Skeletal muscle satellite cell (primary cell): ENCODE measurements at regions not wholly inside any gene's neighbourhood (a gene's known extent, or its start where the extent isn't known, plus 50 kb on each side); places are given as distances from the start of the nearest gene placed in this dataset.

Experiments
- H3K27me3 ChIP-seq: 2 replicates; pipeline ENCODE4 v1.7.0; 2013; ENCODE audit warnings: low read length; ENCODE audit not compliant: control insufficient read depth, insufficient read depth
- H3K36me3 ChIP-seq: 2 replicates; pipeline ENCODE4 v1.7.0; 2013; ENCODE audit warnings: mild to moderate bottlenecking, control low read depth, low read length; ENCODE audit not compliant: insufficient read depth
- H3K4me1 ChIP-seq: 2 replicates; pipeline ENCODE4 v1.7.0; 2013; ENCODE audit warnings: low read length; ENCODE audit not compliant: control insufficient read depth, insufficient read depth
- H3K4me2 ChIP-seq: 2 replicates; pipeline ENCODE4 v1.7.0; 2013; ENCODE audit warnings: mild to moderate bottlenecking, low read length
- H3K4me3 ChIP-seq: 2 replicates; pipeline ENCODE4 v1.7.0; 2013; ENCODE audit warnings: low read length
- H3K9ac ChIP-seq: 2 replicates; pipeline ENCODE4 v1.7.0; 2013; ENCODE audit warnings: mild to moderate bottlenecking, low read depth, low read length, moderate library complexity
- H3K9me3 ChIP-seq: replicated peaks from 2 replicates; pipeline ENCODE4 v1.7.0; 2013; ENCODE audit warnings: mild to moderate bottlenecking, control low read depth, low read length

DNA sequence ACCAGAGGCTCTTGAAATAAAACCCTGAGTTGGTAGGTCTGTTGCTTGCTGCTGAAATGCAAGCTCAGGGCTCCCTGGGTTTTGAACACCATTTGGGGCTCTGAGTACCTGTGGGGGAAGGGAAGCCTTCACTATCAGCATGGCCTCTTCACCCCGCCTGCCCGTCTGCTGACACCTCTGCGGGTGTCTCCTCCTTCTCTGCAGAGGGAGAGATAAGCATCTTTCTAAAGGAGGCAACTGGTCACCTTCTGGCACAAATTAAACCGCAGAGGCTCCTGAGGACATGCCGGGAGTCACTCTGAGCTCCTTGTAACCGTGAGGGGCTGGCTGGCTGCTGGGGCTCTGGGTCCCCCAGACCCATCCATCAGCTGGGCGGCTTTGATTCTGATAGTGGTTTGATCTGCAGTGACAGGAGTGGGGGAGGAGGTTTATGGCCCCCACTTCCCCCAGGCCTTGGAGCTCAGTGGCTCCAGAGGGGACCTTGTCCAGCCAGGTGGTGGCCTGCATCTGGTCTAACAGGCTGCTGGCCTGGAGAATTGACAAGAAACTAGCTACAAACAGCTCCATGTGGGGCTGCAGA is 123.5 kb downstream of the IRF8 start:
- H3K27me3 ChIP-seq: no peaks in the 10 kb centered on the region
- H3K4me2 ChIP-seq: no peak overlapping the region
- H3K9me3 ChIP-seq: no peaks in the 10 kb centered on the region
- H3K36me3 ChIP-seq: no peaks in the 10 kb centered on the region
- H3K9ac ChIP-seq: no peak overlapping the region
- H3K4me3 ChIP-seq: no peak overlapping the region
- no peaks in the 10 kb centered on the region for H3K4me1 ChIP-seq

DNA sequence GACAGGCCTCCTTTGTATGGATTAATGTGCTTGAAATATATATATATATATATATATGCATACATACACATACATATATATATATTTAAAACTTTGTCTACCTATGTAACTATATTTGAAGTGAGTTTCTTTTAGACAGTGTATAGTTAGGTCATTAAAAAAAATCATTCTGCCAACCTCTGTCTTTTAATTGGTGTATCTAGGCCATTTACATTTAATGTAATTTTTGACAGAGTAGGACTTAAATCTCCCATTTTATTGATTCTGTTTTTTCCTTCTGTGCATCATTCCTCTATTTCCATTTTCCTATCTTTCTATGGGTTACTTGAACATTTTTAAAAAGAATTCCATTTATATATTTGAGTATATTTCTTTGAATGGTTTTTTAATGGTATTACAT is 125.2 kb downstream of the IRF8 start:
- no peaks in the 10 kb centered on the region for H3K27me3 ChIP-seq
- no peaks in the 10 kb centered on the region for H3K9me3 ChIP-seq
- H3K36me3 ChIP-seq: no peaks in the 10 kb centered on the region
- no peak overlapping the region for H3K4me2 ChIP-seq
- H3K4me1 ChIP-seq: no peaks in the 10 kb centered on the region
- no peak overlapping the region for H3K9ac ChIP-seq
- H3K4me3 ChIP-seq: no peak overlapping the region

DNA sequence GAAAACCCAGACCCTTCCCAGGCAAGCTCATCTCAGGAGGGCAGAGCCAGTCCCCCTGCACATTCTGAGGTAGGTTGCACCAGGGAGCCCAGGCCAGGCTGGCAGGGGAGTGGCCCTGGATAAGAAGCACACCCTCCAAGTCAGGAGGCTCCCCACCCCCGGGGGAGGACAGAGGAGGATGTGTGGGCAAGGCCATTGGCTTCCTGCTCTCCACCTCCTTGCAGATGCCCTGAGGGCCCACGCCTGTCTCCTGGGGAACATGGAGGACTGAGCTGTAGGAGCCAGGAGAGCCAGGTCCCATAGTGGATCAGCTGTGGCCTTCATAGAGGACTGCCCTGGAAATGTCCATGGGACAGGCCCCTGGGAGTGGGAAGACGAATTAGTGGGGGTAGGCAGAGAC is 126.7 kb downstream of the IRF8 start:
- H3K4me2 ChIP-seq: no peak overlapping the region
- no peak overlapping the region for H3K9ac ChIP-seq
- H3K4me1 ChIP-seq: no peaks in the 10 kb centered on the region
- no peak overlapping the region for H3K4me3 ChIP-seq
- H3K9me3 ChIP-seq: no peaks in the 10 kb centered on the region
- no peaks in the 10 kb centered on the region for H3K27me3 ChIP-seq
- no peaks in the 10 kb centered on the region for H3K36me3 ChIP-seq

DNA sequence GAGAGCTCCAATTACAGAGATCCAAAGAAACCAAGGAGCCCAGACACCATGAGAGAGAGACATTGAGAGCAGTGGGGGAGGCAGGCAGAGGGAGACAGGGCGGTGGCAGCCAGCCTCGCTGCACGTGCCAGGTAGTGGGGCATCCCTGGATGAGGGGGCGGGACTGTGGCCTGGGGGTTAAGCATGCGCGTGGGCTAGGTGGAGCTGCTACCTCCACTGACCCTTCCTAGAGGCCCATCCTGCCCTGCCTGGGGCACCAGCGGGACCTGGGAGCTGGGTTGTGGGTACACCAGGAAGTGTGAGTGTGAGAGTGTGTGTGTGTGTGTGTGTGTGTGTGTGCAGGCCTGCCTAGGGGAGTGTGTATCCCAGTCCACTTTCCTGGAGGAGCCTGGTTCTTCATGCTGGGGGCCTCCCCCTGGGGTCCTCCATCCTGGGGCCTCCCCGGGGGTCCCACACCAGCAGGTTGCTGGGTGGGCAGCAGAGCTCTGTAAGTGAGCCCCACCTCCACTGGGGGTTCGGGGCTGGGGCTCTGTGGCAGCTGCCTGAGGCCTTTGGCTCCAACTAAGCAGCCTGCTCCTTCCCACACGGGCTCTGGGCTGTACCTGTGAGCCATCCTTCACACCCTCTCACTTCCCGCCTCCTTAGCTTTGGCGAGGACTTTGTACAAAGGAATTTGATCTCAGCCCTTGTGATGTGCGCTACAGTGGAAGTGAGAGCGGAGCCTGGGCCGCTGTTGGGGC is 127.4 kb downstream of the IRF8 start:
- H3K4me2 ChIP-seq: no peak overlapping the region
- no peak overlapping the region for H3K4me3 ChIP-seq
- no peaks in the 10 kb centered on the region for H3K27me3 ChIP-seq
- no peaks in the 10 kb centered on the region for H3K4me1 ChIP-seq
- no peaks in the 10 kb centered on the region for H3K9me3 ChIP-seq
- H3K9ac ChIP-seq: no peak overlapping the region
- no peaks in the 10 kb centered on the region for H3K36me3 ChIP-seq

DNA sequence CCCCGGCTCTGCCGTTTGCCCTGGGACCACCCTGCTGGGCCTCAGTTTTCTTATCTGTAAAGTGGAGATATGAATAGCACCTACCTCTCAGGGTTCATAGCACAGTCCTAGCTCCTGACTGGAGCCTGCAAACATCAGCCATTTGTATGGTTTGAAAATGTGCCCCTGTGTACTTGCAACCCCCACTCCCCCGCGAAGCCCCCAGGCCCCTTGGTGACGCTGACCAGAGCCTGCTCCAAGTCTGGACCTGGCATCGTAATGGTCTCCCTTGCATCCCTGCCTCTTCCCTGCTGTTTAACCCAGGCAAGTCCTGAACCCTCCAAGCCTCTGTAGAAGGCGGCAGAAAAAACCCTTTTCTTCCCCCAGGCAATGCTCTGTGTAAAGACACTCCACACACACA is 128.0 kb downstream of the IRF8 start:
- Histone ChIP-seq H3K4me3 (no peak overlapping the region), H3K4me2 (no peak overlapping the region), H3K9me3 (no peaks in the 10 kb centered on the region), H3K9ac (no peak overlapping the region), H3K4me1 (no peaks in the 10 kb centered on the region), H3K36me3 (no peaks in the 10 kb centered on the region), H3K27me3 (no peaks in the 10 kb centered on the region)

DNA sequence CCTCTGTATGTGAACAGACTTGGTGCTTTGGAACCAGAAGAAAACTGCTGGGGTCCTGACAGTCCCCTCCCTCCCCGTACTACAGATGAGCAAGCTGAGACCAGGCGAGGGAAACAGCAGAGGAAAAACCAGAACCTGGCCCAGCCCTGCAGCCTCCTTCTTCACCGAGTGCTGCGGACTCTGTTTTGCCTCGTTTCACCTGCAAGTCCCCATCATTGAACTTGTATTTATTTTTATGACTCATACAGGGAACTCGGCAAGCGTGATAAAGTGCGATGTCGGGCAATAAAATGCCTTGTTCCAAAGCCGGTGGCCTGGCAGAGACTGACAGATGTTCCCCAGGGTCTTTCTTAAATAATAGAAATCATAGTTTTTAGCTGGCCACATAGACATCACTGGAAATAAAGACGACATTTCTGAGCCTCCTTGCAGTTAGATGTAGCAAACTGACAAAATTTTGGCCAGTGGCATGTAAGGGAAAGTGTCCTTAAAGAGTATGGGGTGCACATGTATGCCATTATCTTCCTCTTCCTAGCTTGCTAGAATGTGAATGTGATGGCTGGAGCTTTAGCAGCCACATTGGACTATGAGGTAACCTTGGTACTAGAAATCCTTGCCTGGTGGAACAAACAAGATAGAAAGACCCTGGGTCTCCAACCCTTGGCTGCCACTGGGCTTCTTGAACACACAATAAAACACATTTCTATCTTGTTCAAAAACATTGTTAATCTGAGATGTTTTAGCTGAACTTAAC is 128.6 kb downstream of the IRF8 start:
- no peaks in the 10 kb centered on the region for H3K27me3 ChIP-seq
- H3K36me3 ChIP-seq: no peaks in the 10 kb centered on the region
- H3K9me3 ChIP-seq: no peaks in the 10 kb centered on the region
- no peak overlapping the region for H3K9ac ChIP-seq
- no peak overlapping the region for H3K4me2 ChIP-seq
- no peaks in the 10 kb centered on the region for H3K4me1 ChIP-seq
- no peak overlapping the region for H3K4me3 ChIP-seq

DNA sequence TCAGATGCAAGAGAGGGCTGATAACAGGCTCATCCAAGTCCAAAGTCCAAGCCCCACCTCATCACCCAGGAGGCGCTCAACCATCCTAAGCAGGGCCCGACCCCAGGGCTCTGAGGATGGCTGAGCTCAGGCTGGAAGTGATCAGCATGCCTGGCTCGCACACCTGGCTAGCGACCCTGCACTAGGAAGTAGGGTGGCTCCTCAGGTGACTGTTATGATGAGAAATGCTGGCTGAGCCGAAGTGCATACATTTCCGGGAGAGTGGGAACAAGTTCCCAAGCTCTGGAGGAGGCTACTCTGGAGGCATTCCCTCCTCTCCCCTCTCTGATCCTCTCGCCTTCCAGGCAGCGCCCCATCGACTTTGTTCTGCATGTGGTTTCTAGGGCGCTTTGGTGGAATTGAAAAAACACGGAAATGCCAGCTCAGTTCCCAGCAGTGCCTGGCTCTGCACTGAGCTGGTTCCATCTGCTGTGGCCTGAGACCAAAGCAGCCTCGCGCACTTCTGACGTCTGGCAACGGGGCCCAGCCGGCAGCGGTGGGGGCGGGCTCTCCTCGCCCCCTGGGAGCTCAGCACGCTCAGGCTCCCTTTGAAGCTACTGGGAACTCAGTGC is 130.3 kb downstream of the IRF8 start:
- no peak overlapping the region for H3K9ac ChIP-seq
- H3K36me3 ChIP-seq: no peaks in the 10 kb centered on the region
- H3K4me3 ChIP-seq: no peak overlapping the region
- peaks cover 8% of the 10 kb centered on the region for H3K27me3 ChIP-seq
- no peaks in the 10 kb centered on the region for H3K9me3 ChIP-seq
- H3K4me1 ChIP-seq: no peaks in the 10 kb centered on the region
- H3K4me2 ChIP-seq: no peak overlapping the region

DNA sequence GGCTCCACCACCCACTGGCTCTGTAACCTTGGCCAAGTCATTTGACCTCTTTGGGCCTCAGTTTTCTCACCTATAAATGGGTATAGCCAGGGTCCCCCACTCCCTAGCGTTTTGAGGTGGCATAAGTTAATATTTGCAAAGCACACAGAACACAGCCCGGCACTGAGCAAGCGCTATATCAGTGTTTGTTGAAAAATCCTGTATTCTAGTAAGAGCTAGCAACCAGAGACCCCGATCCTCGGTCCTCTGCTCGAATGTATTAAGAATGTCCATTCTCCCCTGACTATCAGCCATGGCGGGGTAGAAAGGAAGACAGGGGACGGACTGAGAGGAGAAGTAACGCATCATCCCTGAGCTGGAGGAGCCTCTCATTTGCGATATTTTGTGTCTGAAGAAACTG is 131.2 kb downstream of the IRF8 start:
- Histone ChIP-seq H3K27me3 (peaks cover 8% of the 10 kb centered on the region), H3K4me3 (no peak overlapping the region), H3K4me2 (no peak overlapping the region), H3K9me3 (no peaks in the 10 kb centered on the region), H3K4me1 (no peaks in the 10 kb centered on the region), H3K9ac (no peak overlapping the region), H3K36me3 (no peaks in the 10 kb centered on the region)

DNA sequence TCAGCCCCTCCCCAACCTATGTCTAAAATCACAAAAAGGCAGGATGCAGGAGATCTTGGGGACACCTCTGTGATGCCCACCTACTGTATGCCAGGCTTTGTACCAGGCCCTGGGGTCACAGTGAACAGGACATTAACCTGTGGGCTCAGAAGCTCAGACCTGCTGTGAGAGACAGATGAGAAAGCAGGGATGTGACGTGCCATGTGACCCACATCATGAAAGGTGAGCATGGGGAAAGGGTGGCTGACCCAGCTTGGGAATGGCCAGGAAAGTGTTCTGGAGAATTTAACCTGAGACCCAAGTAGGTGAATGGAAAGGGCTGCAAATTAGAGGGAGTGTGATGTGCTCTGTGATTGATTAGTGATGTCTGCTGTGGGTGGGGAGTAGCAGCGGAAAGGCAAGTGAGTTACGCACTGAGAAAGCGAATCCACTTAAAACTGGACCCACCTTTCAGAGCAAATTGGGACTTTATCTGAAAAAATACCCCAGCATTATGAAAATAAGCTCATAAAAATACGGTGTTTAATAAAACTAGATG is 132.2 kb downstream of the IRF8 start:
- Histone ChIP-seq H3K4me2 (no peak overlapping the region), H3K9ac (no peak overlapping the region), H3K4me1 (no peaks in the 10 kb centered on the region), H3K4me3 (no peak overlapping the region), H3K27me3 (peaks cover 8% of the 10 kb centered on the region), H3K9me3 (no peaks in the 10 kb centered on the region), H3K36me3 (no peaks in the 10 kb centered on the region)

DNA sequence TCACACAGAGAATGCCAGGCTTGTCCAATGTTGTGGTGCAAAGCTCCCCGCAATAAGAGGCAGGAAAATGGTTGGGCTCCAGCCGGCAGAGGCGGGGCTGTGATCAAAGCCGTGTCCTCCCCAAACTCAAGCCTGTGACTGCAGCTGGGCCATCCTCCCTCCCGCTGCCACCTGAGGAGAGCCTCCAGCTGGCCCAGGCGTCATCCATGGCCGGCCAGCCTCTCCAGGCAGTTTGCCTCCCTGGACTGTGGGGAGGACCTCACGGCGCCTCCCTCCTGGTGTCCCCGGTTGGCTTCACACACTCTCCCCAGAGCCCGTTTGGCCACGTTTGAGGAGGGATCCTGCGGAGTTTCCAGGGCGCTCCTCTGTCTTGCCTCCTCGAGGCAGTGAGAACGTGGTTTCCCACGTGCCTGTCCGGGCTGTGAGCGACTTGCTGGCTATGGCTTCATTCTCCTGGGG is 134.1 kb downstream of the IRF8 start:
- H3K27me3 ChIP-seq: peaks cover 8% of the 10 kb centered on the region
- H3K9me3 ChIP-seq: no peaks in the 10 kb centered on the region
- H3K4me1 ChIP-seq: no peaks in the 10 kb centered on the region
- H3K4me3 ChIP-seq: no peak overlapping the region
- no peak overlapping the region for H3K9ac ChIP-seq
- H3K4me2 ChIP-seq: no peak overlapping the region
- no peaks in the 10 kb centered on the region for H3K36me3 ChIP-seq

DNA sequence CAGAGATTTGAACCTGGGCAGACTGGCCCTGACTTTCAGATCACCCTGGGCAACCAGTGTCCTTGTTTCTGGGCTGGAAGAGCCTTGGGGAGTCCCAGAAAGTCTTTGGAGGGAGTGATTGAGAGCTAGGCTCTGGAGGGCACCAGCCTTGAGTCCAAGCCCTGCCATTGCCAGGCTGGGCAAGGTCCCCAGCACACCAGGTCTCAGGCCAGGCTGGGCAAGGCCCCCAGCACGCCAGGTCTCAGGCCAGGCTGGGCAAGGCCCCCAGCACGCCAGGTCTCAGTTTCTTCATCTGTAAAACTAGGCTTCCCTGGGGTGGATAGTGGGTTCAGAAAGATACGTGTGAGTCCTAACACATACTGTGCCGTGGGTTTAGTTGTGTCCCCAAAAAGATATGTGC is 135.0 kb downstream of the IRF8 start:
- Histone ChIP-seq H3K27me3 (peaks cover 8% of the 10 kb centered on the region), H3K9ac (no peak overlapping the region), H3K4me1 (no peaks in the 10 kb centered on the region), H3K4me3 (no peak overlapping the region), H3K36me3 (no peaks in the 10 kb centered on the region), H3K4me2 (no peak overlapping the region), H3K9me3 (no peaks in the 10 kb centered on the region)
